ENCODE measurements at regions not wholly inside any gene's neighbourhood (a gene's known extent, or its start where the extent isn't known, plus 50 kb on each side); places are given as distances from the start of the nearest gene placed in this dataset.

- TF ChIP-seq, protein P1, sequence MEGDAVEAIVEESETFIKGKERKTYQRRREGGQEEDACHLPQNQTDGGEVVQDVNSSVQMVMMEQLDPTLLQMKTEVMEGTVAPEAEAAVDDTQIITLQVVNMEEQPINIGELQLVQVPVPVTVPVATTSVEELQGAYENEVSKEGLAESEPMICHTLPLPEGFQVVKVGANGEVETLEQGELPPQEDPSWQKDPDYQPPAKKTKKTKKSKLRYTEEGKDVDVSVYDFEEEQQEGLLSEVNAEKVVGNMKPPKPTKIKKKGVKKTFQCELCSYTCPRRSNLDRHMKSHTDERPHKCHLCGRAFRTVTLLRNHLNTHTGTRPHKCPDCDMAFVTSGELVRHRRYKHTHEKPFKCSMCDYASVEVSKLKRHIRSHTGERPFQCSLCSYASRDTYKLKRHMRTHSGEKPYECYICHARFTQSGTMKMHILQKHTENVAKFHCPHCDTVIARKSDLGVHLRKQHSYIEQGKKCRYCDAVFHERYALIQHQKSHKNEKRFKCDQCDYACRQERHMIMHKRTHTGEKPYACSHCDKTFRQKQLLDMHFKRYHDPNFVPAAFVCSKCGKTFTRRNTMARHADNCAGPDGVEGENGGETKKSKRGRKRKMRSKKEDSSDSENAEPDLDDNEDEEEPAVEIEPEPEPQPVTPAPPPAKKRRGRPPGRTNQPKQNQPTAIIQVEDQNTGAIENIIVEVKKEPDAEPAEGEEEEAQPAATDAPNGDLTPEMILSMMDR (IDR thresholded peaks at IDR 0.05; ENCODE audit: low read depth, low read length), result no peak
- TF ChIP-seq MYC (IDR thresholded peaks at IDR 0.05; ENCODE audit: low read depth, low read length), result peak; percentile 26; the same call in 1 of the 2 replicates
Observed at GRCh38 chr5:91280362-91281269, 102.5 kb downstream of the ARRDC3 start.
